Activated CD8-positive, alpha-beta memory T cell treated with anti-CD3 and anti-CD28 coated beads, Interleukin-2, amount 50 U/mL, for 24 hours (primary cell): ENCODE measurements at regions not wholly inside any gene's neighbourhood (a gene's known extent, or its start where the extent isn't known, plus 50 kb on each side); places are given as distances from the start of the nearest gene placed in this dataset.

Experiments used
- DNase-seq: peaks from one replicate; pipeline ENCODE4 v3.0.0-alpha.2; 2020; ENCODE audit errors: extremely low read depth

- no peak for DNase-seq
Measured at GRCh38 chr14:98698341-98698740, 573.7 kb downstream of the BCL11B start.

- DNase-seq: no peak
Measured at GRCh38 chr14:98700748-98701147, 571.2 kb downstream of the BCL11B start.

DNA sequence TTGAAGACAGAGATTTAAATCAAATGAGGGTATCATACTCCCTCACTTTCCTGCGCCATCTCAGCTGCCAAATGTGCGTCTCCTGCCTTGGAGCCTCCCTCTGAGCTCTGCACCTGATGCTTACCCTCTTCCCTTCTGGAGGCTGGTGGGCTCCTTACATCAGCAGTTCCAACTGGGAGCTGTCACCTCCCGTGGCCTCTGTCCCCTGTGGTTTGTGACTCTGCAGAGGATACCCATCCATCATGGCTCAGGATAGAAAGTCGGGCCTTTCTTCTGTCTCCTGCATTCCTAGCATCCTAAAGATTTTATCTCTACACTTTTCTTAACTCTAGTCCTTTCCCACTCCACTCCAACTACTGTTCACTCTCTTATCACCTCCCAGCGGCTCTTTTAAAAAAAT is 570.6 kb downstream of the BCL11B start:
- no peak for DNase-seq

DNA sequence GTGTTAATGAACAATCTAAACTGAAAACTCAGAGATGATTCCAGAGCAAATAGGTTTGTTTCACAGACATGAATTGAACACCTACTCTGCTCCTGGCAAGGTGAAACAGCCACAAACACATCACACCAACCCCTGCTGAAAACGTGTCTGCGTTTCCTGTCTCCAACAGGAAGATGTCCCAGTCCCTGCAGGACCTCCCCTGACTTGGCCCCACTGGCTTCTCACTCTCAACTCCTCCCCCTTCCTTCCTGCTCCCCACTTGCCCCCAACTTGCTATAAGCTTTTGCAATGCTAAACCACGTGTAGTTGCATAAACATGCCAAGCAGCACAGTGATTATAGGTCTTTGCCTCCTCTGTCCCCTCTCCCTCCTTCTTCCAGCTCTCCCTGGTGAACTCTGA is 567.6 kb downstream of the BCL11B start:
- no peak for DNase-seq

GRCh38 chr14:98705871-98706300 is 566.1 kb downstream of the BCL11B start:
- DNase-seq: no peak

- no peak for DNase-seq
Measured at GRCh38 chr14:98707522-98707921, 564.5 kb downstream of the BCL11B start.

DNA sequence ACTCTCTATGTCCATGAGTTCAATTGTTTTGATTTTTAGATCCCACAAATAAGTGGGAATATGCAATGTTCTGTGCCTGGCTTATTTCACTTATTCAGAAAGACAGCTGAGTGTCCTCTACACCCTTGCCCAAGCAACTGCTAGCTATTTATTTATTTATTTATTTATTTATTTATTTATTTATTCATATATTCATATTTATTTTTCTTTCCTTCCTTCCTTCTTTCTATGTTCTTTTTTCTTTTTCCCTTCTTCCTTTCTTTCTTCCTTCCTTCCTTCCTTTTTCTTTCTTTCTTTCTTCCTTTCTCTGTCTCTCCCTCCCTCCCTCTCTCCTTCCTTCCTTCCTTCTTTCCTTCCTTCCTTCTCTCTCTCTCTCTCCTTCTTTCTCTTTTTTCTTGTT is 563.4 kb downstream of the BCL11B start:
- DNase-seq: no peak

- no peak for DNase-seq
Measured at GRCh38 chr14:98711453-98711852, 560.5 kb downstream of the BCL11B start.

DNA sequence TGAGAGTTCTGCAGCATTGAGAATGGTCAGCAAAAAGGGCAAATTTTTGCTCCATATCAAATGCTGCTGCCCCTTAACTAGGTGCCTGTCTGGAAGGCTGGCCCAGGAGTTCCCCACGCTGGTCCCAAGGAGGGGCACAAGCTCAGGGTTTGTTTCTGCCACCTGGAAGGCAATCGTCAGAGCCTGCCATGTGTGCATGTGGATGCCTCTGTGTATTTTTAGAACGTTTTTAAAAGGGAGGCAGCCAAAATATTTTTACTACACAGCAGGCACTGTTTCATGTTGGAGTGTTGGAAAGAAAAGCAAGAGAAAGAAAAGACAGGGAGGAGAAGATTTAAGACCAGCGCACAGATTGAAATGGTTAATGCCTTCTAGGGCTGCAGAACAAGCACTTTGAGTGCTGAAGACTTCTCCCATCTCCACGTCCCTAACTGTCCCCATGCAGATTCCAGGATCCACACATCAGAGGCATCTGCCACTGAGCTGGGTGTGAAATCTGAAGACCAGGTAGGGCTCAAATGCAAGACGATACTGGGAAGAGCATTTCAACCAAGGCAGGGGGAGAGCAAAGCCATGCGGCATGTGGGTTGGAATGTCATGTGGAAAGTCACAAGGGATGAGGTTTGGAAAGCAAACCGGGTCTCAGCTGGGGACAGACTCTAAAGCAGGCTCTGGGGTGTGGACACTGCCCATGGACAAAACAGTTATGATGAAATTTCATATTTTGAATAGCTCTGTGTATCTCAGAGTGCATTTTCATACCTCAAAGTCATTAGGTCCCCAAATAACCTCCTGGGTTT is 557.2 kb downstream of the BCL11B start:
- DNase-seq: no peak

DNA sequence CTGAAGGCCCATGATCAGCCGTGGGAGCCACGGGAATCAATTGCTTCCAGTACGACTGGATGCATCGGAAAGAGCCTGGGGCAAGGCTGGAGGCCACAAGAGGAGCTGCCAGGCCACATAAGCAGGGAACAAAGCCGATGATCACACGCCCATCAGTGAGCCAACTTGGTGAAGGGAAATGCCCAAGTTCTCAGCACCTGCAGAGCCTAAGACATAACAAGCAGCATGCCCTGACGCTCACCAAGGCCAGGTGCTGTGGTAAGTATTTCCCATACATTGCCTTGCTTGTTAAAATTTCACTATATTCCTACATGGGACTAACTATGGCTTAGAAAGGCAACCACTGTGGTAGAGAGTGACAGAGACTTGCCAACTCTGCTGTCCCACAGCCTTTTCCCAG is 555.9 kb downstream of the BCL11B start:
- no peak for DNase-seq

DNA sequence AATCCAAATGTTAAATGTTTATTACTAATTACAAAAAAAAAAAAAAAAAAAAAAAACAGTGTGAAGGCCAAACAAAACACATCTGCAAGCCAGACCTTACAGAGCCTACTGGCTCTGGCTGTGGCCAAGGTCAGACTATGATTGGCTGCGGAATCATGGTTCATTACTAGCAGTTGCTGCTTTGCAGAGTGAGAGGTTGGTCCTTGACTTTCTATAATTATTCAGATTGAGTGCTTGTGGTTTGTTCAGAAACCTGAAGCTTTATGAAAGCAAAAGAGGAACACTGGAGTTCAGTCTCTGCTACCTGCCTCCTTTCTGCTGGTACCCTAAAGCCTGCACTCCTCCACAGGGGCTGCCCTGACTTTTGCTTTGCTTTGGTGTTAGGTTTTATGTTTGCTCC is 550.9 kb downstream of the BCL11B start:
- no peak for DNase-seq

- DNase-seq: no peak
Measured at GRCh38 chr14:98724734-98725133, 547.3 kb downstream of the BCL11B start.

- DNase-seq: no peak
Measured at GRCh38 chr14:98725191-98725590, 546.8 kb downstream of the BCL11B start.

DNA sequence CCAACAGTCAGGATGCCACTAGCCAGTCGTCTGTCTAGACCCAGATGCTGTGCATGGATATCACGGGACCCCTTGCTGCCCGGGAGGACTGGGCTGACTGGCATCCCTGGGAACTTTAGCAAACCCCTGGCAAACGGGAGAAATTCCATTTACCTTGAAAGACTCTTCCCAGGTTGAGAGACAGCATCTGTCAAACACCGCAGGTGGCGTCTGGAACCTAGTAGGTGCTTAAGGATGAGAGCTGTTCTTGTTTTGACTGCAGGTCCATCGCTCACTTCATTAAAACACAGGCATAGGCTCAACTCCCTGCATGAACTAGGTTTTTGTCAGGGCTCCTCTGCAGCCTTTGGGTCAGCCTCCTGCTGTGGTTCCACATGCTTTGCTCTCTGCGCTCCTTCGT is 546.3 kb downstream of the BCL11B start:
- no peak for DNase-seq

- no peak for DNase-seq
Measured at GRCh38 chr14:98726585-98727405, 545.2 kb downstream of the BCL11B start.

DNA sequence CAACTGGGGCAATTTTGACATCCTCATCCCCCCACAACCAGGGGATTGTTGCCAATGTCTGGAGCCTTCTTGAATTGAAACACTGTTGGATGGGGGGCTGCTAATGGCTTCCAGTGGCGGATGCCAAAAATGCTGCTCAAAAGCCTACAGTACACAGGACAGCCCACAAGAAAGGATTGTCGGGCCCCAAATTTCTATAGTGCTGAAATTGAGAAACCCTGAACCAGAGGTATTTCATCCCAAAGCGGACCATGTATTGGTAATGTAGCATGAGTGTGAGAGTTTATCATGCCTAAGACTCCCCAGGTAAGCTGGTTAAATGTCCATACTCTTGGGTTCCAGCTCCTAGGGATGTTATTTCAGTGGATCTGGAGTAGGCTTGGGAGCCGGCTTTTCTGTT is 544.0 kb downstream of the BCL11B start:
- DNase-seq: no peak

- DNase-seq: no peak
Measured at GRCh38 chr14:98728836-98729235, 543.2 kb downstream of the BCL11B start.

DNA sequence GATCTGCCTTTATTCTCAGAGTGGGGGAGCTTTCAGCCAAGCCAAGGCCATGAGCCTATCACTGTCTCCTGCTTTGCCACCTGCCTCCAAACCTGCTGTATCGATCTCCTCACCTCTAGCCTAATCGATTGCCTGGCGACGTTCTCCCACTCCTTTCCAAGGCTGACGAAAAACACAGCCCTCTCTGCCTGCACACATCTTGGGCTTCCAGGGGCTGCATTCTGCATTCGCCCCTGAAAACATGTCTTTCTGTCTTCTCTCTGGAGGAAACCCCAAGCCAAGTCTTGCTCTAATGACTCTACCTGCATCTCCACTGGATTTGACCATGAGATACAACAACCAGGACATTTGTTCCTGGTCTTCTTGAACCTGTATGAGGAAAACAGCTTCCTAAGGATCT is 540.7 kb downstream of the BCL11B start:
- no peak for DNase-seq

- DNase-seq: no peak
Measured at GRCh38 chr14:98731701-98732100, 540.3 kb downstream of the BCL11B start.

DNA sequence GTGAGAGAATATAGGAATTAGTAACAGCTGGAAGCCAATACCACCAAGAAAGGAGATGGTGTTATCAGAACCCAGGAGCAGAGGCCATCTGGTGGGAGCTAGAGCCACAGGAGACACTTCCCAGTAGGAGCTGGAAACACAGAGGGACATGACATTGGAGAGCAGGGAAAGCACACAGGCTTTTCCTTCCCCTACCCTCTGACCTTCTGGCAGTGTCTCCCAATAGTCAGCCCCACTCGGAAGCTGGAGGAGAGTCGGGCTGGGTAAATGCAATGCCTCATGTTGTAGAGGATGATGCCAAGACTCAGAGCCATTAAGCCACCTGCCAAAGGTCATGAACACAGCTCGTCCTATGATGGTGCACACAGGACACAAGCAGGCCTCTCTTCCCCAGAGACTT is 538.5 kb downstream of the BCL11B start:
- DNase-seq: no peak

- no peak for DNase-seq
Measured at GRCh38 chr14:98736701-98737338, 535.2 kb downstream of the BCL11B start.

DNA sequence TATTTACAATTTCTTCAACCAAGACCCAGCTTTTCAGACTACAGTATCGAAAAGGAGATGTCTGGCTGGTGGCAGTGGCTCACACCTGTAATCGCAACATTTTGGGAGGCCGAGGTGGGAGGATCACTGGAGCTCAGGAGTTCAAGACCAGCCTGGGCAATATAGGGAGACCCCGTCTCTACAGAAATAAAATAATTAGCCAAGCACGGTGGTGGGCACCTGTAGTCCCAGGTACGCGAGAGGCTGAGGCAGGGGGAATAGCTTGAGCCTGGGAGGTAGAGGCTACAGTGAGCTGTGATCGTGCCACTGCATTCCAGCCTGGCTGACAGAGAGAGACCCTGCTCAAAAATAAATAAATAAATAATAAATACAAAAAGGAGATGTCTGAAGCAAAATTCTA is 530.5 kb downstream of the BCL11B start:
- DNase-seq: no peak

DNA sequence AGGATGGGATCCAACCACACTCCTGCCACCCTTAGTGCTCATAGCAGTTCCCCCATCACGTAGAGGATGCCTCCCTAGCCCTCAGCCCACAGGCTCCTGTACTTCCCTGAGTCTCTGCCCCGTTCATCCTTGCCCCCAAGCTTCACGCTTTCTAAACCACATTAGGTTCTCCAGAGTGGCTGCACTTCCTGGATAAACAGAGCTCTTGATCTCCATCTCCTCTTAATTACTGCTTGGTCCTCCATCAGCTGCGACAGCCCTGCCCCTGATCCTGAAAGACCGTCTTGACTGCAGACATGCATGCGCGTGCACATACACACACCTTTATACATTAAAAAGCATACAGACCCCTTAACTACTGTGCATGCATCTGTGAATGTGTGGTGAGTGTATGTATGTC is 530.0 kb downstream of the BCL11B start:
- no peak for DNase-seq
